Kidney epithelial cell (primary cell): ENCODE measurements at regions not wholly inside any gene's neighbourhood (a gene's known extent, or its start where the extent isn't known, plus 50 kb on each side); places are given as distances from the start of the nearest gene placed in this dataset.

Source experiments
- DNase-seq: peaks from one replicate; pipeline ENCODE4 v3.0.0-alpha.2; 2010; ENCODE audit warnings: low read depth
- H3K27me3 ChIP-seq: 2 replicates; pipeline ENCODE4 v1.6.0; 2011; ENCODE audit warnings: low read length; ENCODE audit not compliant: control insufficient read depth, insufficient read depth
- H3K36me3 ChIP-seq: 2 replicates; pipeline ENCODE4 v1.5.1; 2011; ENCODE audit warnings: low read length; ENCODE audit not compliant: control insufficient read depth, insufficient read depth
- H3K4me3 ChIP-seq: 2 replicates; pipeline ENCODE4 v1.5.1; 2011; ENCODE audit warnings: low read depth, mild to moderate bottlenecking, control low read depth, low read length
- CTCF ChIP-seq: IDR thresholded peaks from 2 replicates; pipeline ENCODE4 v1.5.1; 2011; ENCODE audit warnings: mild to moderate bottlenecking, moderate library complexity, low read length, control low read depth, inconsistent platforms; ENCODE audit not compliant: insufficient read depth, poor library complexity, severe bottlenecking

- Histone ChIP-seq H3K36me3 (no peaks in the 10 kb centered on the region), H3K4me3 (no peak overlapping the region), H3K27me3 (peaks cover 2% of the 10 kb centered on the region)
- TF ChIP-seq CTCF: no peak
- DNase-seq: no peak
These were observed 256.8 kb upstream of the PMEPA1 start for GRCh38 chr20:57966620-57967019.

GRCh38 chr20:57965441-57965840 is 255.6 kb upstream of the PMEPA1 start:
- Histone ChIP-seq H3K36me3 (no peaks in the 10 kb centered on the region), H3K4me3 (no peak overlapping the region), H3K27me3 (no peaks in the 10 kb centered on the region)
- no peak for TF ChIP-seq CTCF
- DNase-seq: no peak

GRCh38 chr20:57964011-57964862 is 254.4 kb upstream of the PMEPA1 start:
- no peak for DNase-seq
- Histone ChIP-seq H3K36me3 (no peaks in the 10 kb centered on the region), H3K4me3 (no peak overlapping the region), H3K27me3 (no peaks in the 10 kb centered on the region)
- no peak for TF ChIP-seq CTCF

- no peak for DNase-seq
- Histone ChIP-seq H3K27me3 (no peaks in the 10 kb centered on the region), H3K4me3 (no peak overlapping the region), H3K36me3 (no peaks in the 10 kb centered on the region)
- TF ChIP-seq CTCF: no peak
These were observed 251.2 kb upstream of the PMEPA1 start for GRCh38 chr20:57960803-57961575.

GRCh38 chr20:57959589-57959988 is 249.8 kb upstream of the PMEPA1 start:
- no peak for DNase-seq
- no peak overlapping the region for H3K4me3 ChIP-seq
- no peak for TF ChIP-seq CTCF
- H3K27me3 ChIP-seq: no peaks in the 10 kb centered on the region
- H3K36me3 ChIP-seq: no peaks in the 10 kb centered on the region
